ENCODE measurements at regions not wholly inside any gene's neighbourhood (a gene's known extent, or its start where the extent isn't known, plus 50 kb on each side); places are given as distances from the start of the nearest gene placed in this dataset.

DNA sequence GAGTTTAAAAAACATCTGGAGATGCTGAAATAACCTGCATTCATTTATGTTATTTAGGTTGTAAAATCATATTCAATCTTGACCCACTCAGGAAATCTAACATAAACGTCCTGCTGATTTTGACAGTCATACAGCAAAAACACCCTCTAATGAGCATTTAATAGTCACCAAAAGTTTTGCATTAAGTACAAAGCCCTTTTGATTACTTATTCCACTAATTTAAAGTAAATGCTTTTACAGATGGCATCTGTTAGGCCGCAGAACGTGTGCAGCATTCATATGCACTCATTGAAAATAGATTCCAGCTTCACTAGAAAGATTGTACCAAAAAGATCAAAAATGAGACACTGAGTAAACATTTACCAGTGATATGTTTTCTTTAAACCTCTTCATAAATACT, 1295.1 kb downstream of the EFNB2 start:
- in situ Hi-C loops (cut with MboI; ENCODE audit: low sequenced_read_pairs), result no loop called here
- H3K36me3 ChIP-seq (ENCODE audit: control insufficient read depth, insufficient read depth, low read length), result no peaks in the 10 kb centered on the region
- no CpG with 5 or more reads among the region's 3 CpGs for WGBS, 2 experiments (ENCODE audit: extremely low coverage in 2 of 2, insufficient read length in 1 of 2)

More for the DNA sequence above, 1295.1 kb downstream of the EFNB2 start:
- no peaks in the 10 kb centered on the region for H3K79me1 ChIP-seq (ENCODE audit: low read depth in 1 of 2, low read length in 2 of 2)
- no peak overlapping the region for H2AK9ac ChIP-seq (replicated peaks; ENCODE audit: low read depth, low read length, poor library complexity)
- ATAC-seq (ENCODE audit: low read depth) (no peak), DNase-seq (no peak)
- no peak overlapping the region for H3K4ac ChIP-seq (ENCODE audit: low read depth, low read length)
- no peak overlapping the region for H4K91ac ChIP-seq (ENCODE audit: insufficient read depth, low read depth, low read length)
- H3K18ac ChIP-seq (ENCODE audit: low read depth, low read length), result no peak overlapping the region
- H3K27ac ChIP-seq (ENCODE audit: insufficient read depth, low read length), result no peak overlapping the region
- no peak overlapping the region for H3K56ac ChIP-seq (ENCODE audit: extremely low read depth, insufficient read depth, low read length)
- H3K4me3 ChIP-seq (ENCODE audit: insufficient read depth, low read depth, low read length), result no peak overlapping the region
- H4K5ac ChIP-seq (ENCODE audit: low read depth, low read length), result no peak overlapping the region
- dilution Hi-C loops (cut with HindIII; ENCODE audit: low sequenced_read_pairs, unreplicated experiment) (no loop called here), intact Hi-C loops (cut with micrococcal nuclease) (no loop called here)
- ChIA-PET CTCF (interaction anchor here (0.7 kb wide), 1 partner anchor 10 kb away, joined by 3 read pairs; no protein-coding TSS in a partner anchor), POLR2A (ENCODE audit: unreplicated experiment) (no interaction called here)
- TF ChIP-seq MXI1 (IDR thresholded peaks at IDR 0.05; ENCODE audit: borderline replicate concordance, low read depth, low read length) (no peak), CEBPB (IDR thresholded peaks at IDR 0.05; ENCODE audit: low read depth, low read length) (no peak), SMC3 (IDR thresholded peaks at IDR 0.05; ENCODE audit: low read depth, low read length) (no peak), POLR2A (IDR thresholded peaks at IDR 0.05; ENCODE audit: low read depth, low read length) (no peak), MAZ (IDR thresholded peaks at IDR 0.05; ENCODE audit: borderline replicate concordance, low read depth, low read length) (no peak), RCOR1 (IDR thresholded peaks at IDR 0.05; ENCODE audit: insufficient replicate concordance, low read length) (no peak), BHLHE40 (IDR thresholded peaks at IDR 0.05; ENCODE audit: low read depth, low read length) (no peak), CHD1 (IDR thresholded peaks at IDR 0.05; ENCODE audit: low read depth, low read length) (no peak), FOS (IDR thresholded peaks at IDR 0.05; ENCODE audit: low read depth, low read length) (no peak), RAD21 (IDR thresholded peaks at IDR 0.05; ENCODE audit: low read length) (no peak), MAFK (IDR thresholded peaks at IDR 0.05; ENCODE audit: low read depth, low read length) (no peak), RFX5 (IDR thresholded peaks at IDR 0.05; ENCODE audit: low read depth, low read length) (no peak), NFE2L2 (IDR thresholded peaks at IDR 0.05; ENCODE audit: low read depth, low read length) (no peak)
- TF ChIP-seq, protein P1, sequence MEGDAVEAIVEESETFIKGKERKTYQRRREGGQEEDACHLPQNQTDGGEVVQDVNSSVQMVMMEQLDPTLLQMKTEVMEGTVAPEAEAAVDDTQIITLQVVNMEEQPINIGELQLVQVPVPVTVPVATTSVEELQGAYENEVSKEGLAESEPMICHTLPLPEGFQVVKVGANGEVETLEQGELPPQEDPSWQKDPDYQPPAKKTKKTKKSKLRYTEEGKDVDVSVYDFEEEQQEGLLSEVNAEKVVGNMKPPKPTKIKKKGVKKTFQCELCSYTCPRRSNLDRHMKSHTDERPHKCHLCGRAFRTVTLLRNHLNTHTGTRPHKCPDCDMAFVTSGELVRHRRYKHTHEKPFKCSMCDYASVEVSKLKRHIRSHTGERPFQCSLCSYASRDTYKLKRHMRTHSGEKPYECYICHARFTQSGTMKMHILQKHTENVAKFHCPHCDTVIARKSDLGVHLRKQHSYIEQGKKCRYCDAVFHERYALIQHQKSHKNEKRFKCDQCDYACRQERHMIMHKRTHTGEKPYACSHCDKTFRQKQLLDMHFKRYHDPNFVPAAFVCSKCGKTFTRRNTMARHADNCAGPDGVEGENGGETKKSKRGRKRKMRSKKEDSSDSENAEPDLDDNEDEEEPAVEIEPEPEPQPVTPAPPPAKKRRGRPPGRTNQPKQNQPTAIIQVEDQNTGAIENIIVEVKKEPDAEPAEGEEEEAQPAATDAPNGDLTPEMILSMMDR (conservative IDR thresholded peaks at IDR 0.05; ENCODE audit: low read depth, low read length), result no peak
- TF ChIP-seq, protein P2, sequence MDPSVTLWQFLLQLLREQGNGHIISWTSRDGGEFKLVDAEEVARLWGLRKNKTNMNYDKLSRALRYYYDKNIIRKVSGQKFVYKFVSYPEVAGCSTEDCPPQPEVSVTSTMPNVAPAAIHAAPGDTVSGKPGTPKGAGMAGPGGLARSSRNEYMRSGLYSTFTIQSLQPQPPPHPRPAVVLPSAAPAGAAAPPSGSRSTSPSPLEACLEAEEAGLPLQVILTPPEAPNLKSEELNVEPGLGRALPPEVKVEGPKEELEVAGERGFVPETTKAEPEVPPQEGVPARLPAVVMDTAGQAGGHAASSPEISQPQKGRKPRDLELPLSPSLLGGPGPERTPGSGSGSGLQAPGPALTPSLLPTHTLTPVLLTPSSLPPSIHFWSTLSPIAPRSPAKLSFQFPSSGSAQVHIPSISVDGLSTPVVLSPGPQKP (IDR thresholded peaks at IDR 0.05; ENCODE audit: borderline replicate concordance, low read depth, low read length), result no peak
- TF ChIP-seq, protein P3, sequence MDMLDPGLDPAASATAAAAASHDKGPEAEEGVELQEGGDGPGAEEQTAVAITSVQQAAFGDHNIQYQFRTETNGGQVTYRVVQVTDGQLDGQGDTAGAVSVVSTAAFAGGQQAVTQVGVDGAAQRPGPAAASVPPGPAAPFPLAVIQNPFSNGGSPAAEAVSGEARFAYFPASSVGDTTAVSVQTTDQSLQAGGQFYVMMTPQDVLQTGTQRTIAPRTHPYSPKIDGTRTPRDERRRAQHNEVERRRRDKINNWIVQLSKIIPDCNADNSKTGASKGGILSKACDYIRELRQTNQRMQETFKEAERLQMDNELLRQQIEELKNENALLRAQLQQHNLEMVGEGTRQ (IDR thresholded peaks at IDR 0.05; ENCODE audit: low read depth, low read length), result no peak
- no peak overlapping the region for H2BK5ac ChIP-seq (ENCODE audit: low read depth, low read length, poor library complexity, severe bottlenecking)
- no peak overlapping the region for H2BK15ac ChIP-seq (ENCODE audit: low read depth, low read length)
- H2BK120ac ChIP-seq (ENCODE audit: low read depth, low read length), result no peak overlapping the region
- H4K8ac ChIP-seq (ENCODE audit: low read depth in 2 of 2, low read length in 2 of 2), result no peak overlapping the region
- no peak overlapping the region for H3K23ac ChIP-seq (ENCODE audit: low read depth, low read length)
- H3K27me3 ChIP-seq (ENCODE audit: control insufficient read depth, insufficient read depth, low read length), result no peaks in the 10 kb centered on the region
- no peak overlapping the region for H3K4me2 ChIP-seq (ENCODE audit: low read depth, low read length)
- H3K14ac ChIP-seq (replicated peaks; ENCODE audit: low read depth, low read length), result no peak overlapping the region
- H2AFZ ChIP-seq (replicated peaks; ENCODE audit: low read length, poor library complexity), result no peak overlapping the region
- no peaks in the 10 kb centered on the region for H4K20me1 ChIP-seq (ENCODE audit: insufficient read depth, low read length)
- no peaks in the 10 kb centered on the region for H3K9me1 ChIP-seq (ENCODE audit: insufficient read depth, low read length)
- no peak overlapping the region for H2BK20ac ChIP-seq (ENCODE audit: low read depth, low read length)
- no peak overlapping the region for H3K9ac ChIP-seq (ENCODE audit: low read depth, low read length)
- no peak overlapping the region for H2AK5ac ChIP-seq (ENCODE audit: low read depth, low read length)
- no peaks in the 10 kb centered on the region for H3K4me1 ChIP-seq (ENCODE audit: control insufficient read depth, insufficient read depth, low read length)
- BruUV-seq (replicated peaks), result no TSS peak
- no peaks in the 10 kb centered on the region for H3K9me3 ChIP-seq (ENCODE audit: control insufficient read depth, insufficient read depth, low read length)

Measured in IMR-90 (cell line).